ENCODE measurements at regions not wholly inside any gene's neighbourhood (a gene's known extent, or its start where the extent isn't known, plus 50 kb on each side); places are given as distances from the start of the nearest gene placed in this dataset.

GRCh38 chr5:158553195-158553961, 546.3 kb downstream of the EBF1 start:
- peaks cover 2% of the 10 kb centered on the region for H3K9me3 Mint-ChIP-seq
- H3K4me3 Mint-ChIP-seq, result no peak overlapping the region
- no peak for DNase-seq
- no peaks in the 10 kb centered on the region for H3K36me3 Mint-ChIP-seq (ENCODE audit: low read depth)
- H3K27me3 Mint-ChIP-seq, result no peaks in the 10 kb centered on the region
- H3K4me1 Mint-ChIP-seq (ENCODE audit: low read depth), result no peaks in the 10 kb centered on the region
- H3K27ac Mint-ChIP-seq, result no peak overlapping the region

- DNase-seq, result no peak
- Mint-ChIP-seq H3K36me3 (ENCODE audit: low read depth) (no peaks in the 10 kb centered on the region), H3K4me1 (ENCODE audit: low read depth) (no peaks in the 10 kb centered on the region), H3K27me3 (no peaks in the 10 kb centered on the region), H3K27ac (no peak overlapping the region), H3K9me3 (peaks cover 8% of the 10 kb centered on the region), H3K4me3 (no peak overlapping the region)
These were observed 547.5 kb downstream of the EBF1 start for GRCh38 chr5:158552241-158552640.

- no peak for DNase-seq
- Mint-ChIP-seq H3K27me3 (no peaks in the 10 kb centered on the region), H3K9me3 (peaks cover 6% of the 10 kb centered on the region), H3K36me3 (ENCODE audit: low read depth) (no peaks in the 10 kb centered on the region), H3K27ac (no peak overlapping the region), H3K4me3 (no peak overlapping the region), H3K4me1 (ENCODE audit: low read depth) (peaks cover 4% of the 10 kb centered on the region)
These were observed 550.4 kb downstream of the EBF1 start for GRCh38 chr5:158549311-158549710.

GRCh38 chr5:158546748-158547147, 553.0 kb downstream of the EBF1 start:
- Mint-ChIP-seq H3K9me3 (peaks cover 6% of the 10 kb centered on the region), H3K4me1 (ENCODE audit: low read depth) (peaks cover 24% of the 10 kb centered on the region), H3K36me3 (ENCODE audit: low read depth) (no peaks in the 10 kb centered on the region), H3K27ac (no peak overlapping the region), H3K27me3 (no peaks in the 10 kb centered on the region), H3K4me3 (no peak overlapping the region)
- DNase-seq, result no peak

- no peak for DNase-seq
- peaks cover 28% of the 10 kb centered on the region for H3K4me1 Mint-ChIP-seq (ENCODE audit: low read depth)
- H3K4me3 Mint-ChIP-seq, result no peak overlapping the region
- no peaks in the 10 kb centered on the region for H3K36me3 Mint-ChIP-seq (ENCODE audit: low read depth)
- peaks cover 6% of the 10 kb centered on the region for H3K9me3 Mint-ChIP-seq
- H3K27ac Mint-ChIP-seq, result no peak overlapping the region
- no peaks in the 10 kb centered on the region for H3K27me3 Mint-ChIP-seq
These were observed 553.7 kb downstream of the EBF1 start for GRCh38 chr5:158545949-158546530.

GRCh38 chr5:158544388-158545339, 555.1 kb downstream of the EBF1 start:
- H3K36me3 Mint-ChIP-seq (ENCODE audit: low read depth), result no peaks in the 10 kb centered on the region
- no peaks in the 10 kb centered on the region for H3K27me3 Mint-ChIP-seq
- peaks cover 28% of the 10 kb centered on the region for H3K4me1 Mint-ChIP-seq (ENCODE audit: low read depth)
- H3K9me3 Mint-ChIP-seq, result peaks cover 6% of the 10 kb centered on the region
- DNase-seq, result no peak
- H3K27ac Mint-ChIP-seq, result no peak overlapping the region
- H3K4me3 Mint-ChIP-seq, result no peak overlapping the region

GRCh38 chr5:158543539-158544387, 556.0 kb downstream of the EBF1 start:
- Mint-ChIP-seq H3K9me3 (peaks cover 6% of the 10 kb centered on the region), H3K27me3 (no peaks in the 10 kb centered on the region), H3K36me3 (ENCODE audit: low read depth) (no peaks in the 10 kb centered on the region), H3K27ac (no peak overlapping the region), H3K4me1 (ENCODE audit: low read depth) (peaks cover 30% of the 10 kb centered on the region), H3K4me3 (no peak overlapping the region)
- DNase-seq, result no peak

GRCh38 chr5:158541536-158542297, 558.0 kb downstream of the EBF1 start:
- Mint-ChIP-seq H3K9me3 (no peaks in the 10 kb centered on the region), H3K27ac (no peak overlapping the region), H3K27me3 (no peaks in the 10 kb centered on the region), H3K4me1 (ENCODE audit: low read depth) (peaks cover 32% of the 10 kb centered on the region), H3K4me3 (peak overlapping the region; percentile 3), H3K36me3 (ENCODE audit: low read depth) (no peaks in the 10 kb centered on the region)
- DNase-seq, result no peak

- no peaks in the 10 kb centered on the region for H3K27me3 Mint-ChIP-seq
- no peaks in the 10 kb centered on the region for H3K9me3 Mint-ChIP-seq
- H3K36me3 Mint-ChIP-seq (ENCODE audit: low read depth), result no peaks in the 10 kb centered on the region
- no peak overlapping the region for H3K27ac Mint-ChIP-seq
- DNase-seq, result no peak
- H3K4me1 Mint-ChIP-seq (ENCODE audit: low read depth), result peaks cover 21% of the 10 kb centered on the region
- no peak overlapping the region for H3K4me3 Mint-ChIP-seq
These were observed 561.1 kb downstream of the EBF1 start for GRCh38 chr5:158538506-158539074.

- H3K4me3 Mint-ChIP-seq, result no peak overlapping the region
- no peaks in the 10 kb centered on the region for H3K36me3 Mint-ChIP-seq (ENCODE audit: low read depth)
These were observed 562.4 kb downstream of the EBF1 start for GRCh38 chr5:158537366-158537765.

GRCh38 chr5:158534203-158534602, 565.5 kb downstream of the EBF1 start:
- H3K27ac Mint-ChIP-seq, result no peak overlapping the region
- DNase-seq, result no peak
- peaks cover 3% of the 10 kb centered on the region for H3K4me1 Mint-ChIP-seq (ENCODE audit: low read depth)
- H3K4me3 Mint-ChIP-seq, result no peak overlapping the region
- no peaks in the 10 kb centered on the region for H3K36me3 Mint-ChIP-seq (ENCODE audit: low read depth)
- H3K9me3 Mint-ChIP-seq, result no peaks in the 10 kb centered on the region
- no peaks in the 10 kb centered on the region for H3K27me3 Mint-ChIP-seq

More at GRCh38 chr5:158537366-158537765, 562.4 kb downstream of the EBF1 start:
- no peaks in the 10 kb centered on the region for H3K9me3 Mint-ChIP-seq
- H3K4me1 Mint-ChIP-seq (ENCODE audit: low read depth), result peaks cover 14% of the 10 kb centered on the region
- DNase-seq, result no peak
- no peak overlapping the region for H3K27ac Mint-ChIP-seq
- H3K27me3 Mint-ChIP-seq, result no peaks in the 10 kb centered on the region

- H3K27me3 Mint-ChIP-seq, result no peaks in the 10 kb centered on the region
- H3K36me3 Mint-ChIP-seq (ENCODE audit: low read depth), result no peaks in the 10 kb centered on the region
- no peaks in the 10 kb centered on the region for H3K9me3 Mint-ChIP-seq
- no peak overlapping the region for H3K4me3 Mint-ChIP-seq
- no peaks in the 10 kb centered on the region for H3K4me1 Mint-ChIP-seq (ENCODE audit: low read depth)
- no peak overlapping the region for H3K27ac Mint-ChIP-seq
- no peak for DNase-seq
These were observed 567.0 kb downstream of the EBF1 start for GRCh38 chr5:158532739-158533138.

- Mint-ChIP-seq H3K4me1 (ENCODE audit: low read depth) (no peaks in the 10 kb centered on the region), H3K4me3 (no peak overlapping the region), H3K36me3 (ENCODE audit: low read depth) (no peaks in the 10 kb centered on the region), H3K27me3 (no peaks in the 10 kb centered on the region), H3K9me3 (no peaks in the 10 kb centered on the region), H3K27ac (no peak overlapping the region)
- DNase-seq, result no peak
These were observed 567.9 kb downstream of the EBF1 start for GRCh38 chr5:158531860-158532259.
